Vagina (tissue), 2 donors: ENCODE measurements at regions not wholly inside any gene's neighbourhood (a gene's known extent, or its start where the extent isn't known, plus 50 kb on each side); places are given as distances from the start of the nearest gene placed in this dataset.

Experiments used
- CTCF ChIP-seq, 3 experiments: fragments of 450-650 bp in 2 of 3; fragments of 200-600 bp in 1 of 3; sonication (generic) in 1 of 3; IDR thresholded peaks; one replicate each; pipeline ENCODE4 v1.5.1; 2017 to 2019; ENCODE audit warnings: antibody characterized with exemption in 3 of 3, mild to moderate bottlenecking in 2 of 3, moderate library complexity in 2 of 3
- POLR2A ChIP-seq, 2 donors: fragments of 450-650 bp; IDR thresholded peaks; one replicate each; pipeline ENCODE4 v1.6.1; 2017; ENCODE audit warnings: antibody characterized with exemption in 2 of 2, mild to moderate bottlenecking in 2 of 2, moderate library complexity in 2 of 2
- POLR2AphosphoS5 ChIP-seq, 2 donors: sonication (generic); formaldehyde crosslinking; IDR thresholded peaks; one replicate each; pipeline ENCODE4 v1.9.0; 2017; ENCODE audit warnings: antibody characterized with exemption in 2 of 2, mild to moderate bottlenecking in 2 of 2, low read depth in 1 of 2; ENCODE audit not compliant: insufficient read depth in 1 of 2

GRCh38 chr12:89264837-89265236 is 87.5 kb downstream of the DUSP6 start:
- no peak for TF ChIP-seq CTCF (IDR thresholded peaks at IDR 0.05)
- no peak for TF ChIP-seq POLR2AphosphoS5 (IDR thresholded peaks at IDR 0.05; ENCODE audit: insufficient read depth in 1 of 2, low read depth in 1 of 2)
- TF ChIP-seq POLR2A (IDR thresholded peaks at IDR 0.05) = no peak
